Right lobe of liver (tissue), 4 donors: ENCODE measurements at regions not wholly inside any gene's neighbourhood (a gene's known extent, or its start where the extent isn't known, plus 50 kb on each side); places are given as distances from the start of the nearest gene placed in this dataset.

Experiments
- POLR2A ChIP-seq: fragments of 450-650 bp; IDR thresholded peaks from one replicate; pipeline ENCODE4 v1.6.1; 2017; ENCODE audit warnings: antibody characterized with exemption, mild to moderate bottlenecking
- TF ChIP-seq, protein P1 (sequence below), 4 donors: fragments of 200-600 bp in 3 of 4; fragments of 450-650 bp in 1 of 4; IDR thresholded peaks; one replicate each; pipeline versions ENCODE4 v1.5.1 to v1.8.0; 2016 to 2022; ENCODE audit warnings: antibody characterized with exemption in 4 of 4, mild to moderate bottlenecking in 2 of 4
- donor health status: DM: no; HTN: no; CAD: no.
- donor health status: DM: no; HTN: no; CAD: no.
- donor health status: DM: no; HTN: yes; CAD: no.

DNA sequence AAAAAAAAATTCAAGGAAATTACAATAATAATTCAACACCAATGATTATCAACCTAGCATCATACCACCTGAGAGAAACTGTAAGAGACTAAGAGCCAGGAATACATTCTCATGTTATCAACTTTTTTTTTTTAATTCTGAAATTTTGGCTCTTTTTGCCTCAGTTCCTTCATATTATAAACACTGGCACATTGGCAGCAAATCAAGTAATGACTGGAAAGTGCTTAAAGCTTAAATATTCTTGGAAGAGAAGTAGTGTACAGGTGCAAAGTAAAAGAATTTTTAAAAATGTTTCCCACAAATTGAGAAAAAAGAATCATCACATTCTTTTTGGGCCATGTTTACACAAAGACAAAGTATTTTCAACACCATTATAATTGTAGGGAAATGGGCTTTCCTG is 296.9 kb upstream of the SOX5 start:
- TF ChIP-seq, protein P1, sequence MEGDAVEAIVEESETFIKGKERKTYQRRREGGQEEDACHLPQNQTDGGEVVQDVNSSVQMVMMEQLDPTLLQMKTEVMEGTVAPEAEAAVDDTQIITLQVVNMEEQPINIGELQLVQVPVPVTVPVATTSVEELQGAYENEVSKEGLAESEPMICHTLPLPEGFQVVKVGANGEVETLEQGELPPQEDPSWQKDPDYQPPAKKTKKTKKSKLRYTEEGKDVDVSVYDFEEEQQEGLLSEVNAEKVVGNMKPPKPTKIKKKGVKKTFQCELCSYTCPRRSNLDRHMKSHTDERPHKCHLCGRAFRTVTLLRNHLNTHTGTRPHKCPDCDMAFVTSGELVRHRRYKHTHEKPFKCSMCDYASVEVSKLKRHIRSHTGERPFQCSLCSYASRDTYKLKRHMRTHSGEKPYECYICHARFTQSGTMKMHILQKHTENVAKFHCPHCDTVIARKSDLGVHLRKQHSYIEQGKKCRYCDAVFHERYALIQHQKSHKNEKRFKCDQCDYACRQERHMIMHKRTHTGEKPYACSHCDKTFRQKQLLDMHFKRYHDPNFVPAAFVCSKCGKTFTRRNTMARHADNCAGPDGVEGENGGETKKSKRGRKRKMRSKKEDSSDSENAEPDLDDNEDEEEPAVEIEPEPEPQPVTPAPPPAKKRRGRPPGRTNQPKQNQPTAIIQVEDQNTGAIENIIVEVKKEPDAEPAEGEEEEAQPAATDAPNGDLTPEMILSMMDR (IDR thresholded peaks at IDR 0.05) = no peak
- TF ChIP-seq POLR2A = no peak
